ENCODE measurements at regions not wholly inside any gene's neighbourhood (a gene's known extent, or its start where the extent isn't known, plus 50 kb on each side); places are given as distances from the start of the nearest gene placed in this dataset.

GRCh38 chr13:100962585-100962984, 288.0 kb upstream of the TMTC4 start:
- no peak overlapping the region for H2BK12ac ChIP-seq (ENCODE audit: low read depth, low read length)
- no peaks in the 10 kb centered on the region for H3K23me2 ChIP-seq (ENCODE audit: low read depth, low read length)
- FAIRE-seq (no peak), DNase-seq (ENCODE audit: low read depth in 1 of 2, low spot score in 2 of 2) (no peak)
- H3K18ac ChIP-seq (ENCODE audit: extremely low read depth, low read length): no peak overlapping the region
- no peak overlapping the region for H2BK15ac ChIP-seq (ENCODE audit: low read length)
- no peak overlapping the region for H4K5ac ChIP-seq (ENCODE audit: insufficient read length, low read depth, low read length)
- no peaks in the 10 kb centered on the region for H3K4me1 ChIP-seq (replicated peaks in 1 of 4; ENCODE audit: control insufficient read depth in 3 of 4, insufficient read depth in 4 of 4, low read length in 3 of 4)
- no peak overlapping the region for H2BK5ac ChIP-seq (ENCODE audit: low read depth, low read length)
- no peaks in the 10 kb centered on the region for H3K36me3 ChIP-seq (ENCODE audit: control insufficient read depth in 2 of 4, insufficient read depth in 4 of 4, low read length in 3 of 4)
- no peak overlapping the region for H3K9ac ChIP-seq (replicated peaks in 1 of 4; ENCODE audit: extremely low read depth in 1 of 4, low read depth in 3 of 4, low read length in 3 of 4)
- H3K23ac ChIP-seq (ENCODE audit: insufficient read length): no peak overlapping the region
- H3K4me3 ChIP-seq (ENCODE audit: extremely low read depth in 1 of 4, insufficient read depth in 2 of 4, low read depth in 3 of 4, low read length in 4 of 4): no peak overlapping the region
- H3K14ac ChIP-seq (ENCODE audit: insufficient read length): no peak overlapping the region
- no peak overlapping the region for H3K27ac ChIP-seq (ENCODE audit: low read depth, low read length)
- no peak overlapping the region for H4K8ac ChIP-seq (ENCODE audit: extremely low read depth, insufficient read depth, low read length)
- H2BK120ac ChIP-seq (replicated peaks; ENCODE audit: low read depth, low read length): no peak overlapping the region
- WGBS, 2 experiments (ENCODE audit: extremely low coverage in 1 of 2, insufficient coverage in 1 of 2, insufficient read length in 1 of 2, insufficient replicate concordance in 2 of 2, low coverage in 1 of 2, low lambda C conversion rate in 2 of 2, missing lambda C conversion rate in 1 of 2): 89% methylated on average over 2 of the region's 2 CpGs; no CpG with 5 or more reads in 1 of the 2 experiments
- no peaks in the 10 kb centered on the region for H4K20me1 ChIP-seq (replicated peaks in 1 of 2; ENCODE audit: control insufficient read depth in 1 of 2, insufficient read depth in 2 of 2, low read length in 2 of 2)
- no peak overlapping the region for H4K91ac ChIP-seq (replicated peaks; ENCODE audit: insufficient read length, low read length)
- no peak overlapping the region for H3K4ac ChIP-seq (replicated peaks; ENCODE audit: insufficient read length, low read depth, low read length)
- H2BK20ac ChIP-seq (ENCODE audit: low read length): no peak overlapping the region
- no peaks in the 10 kb centered on the region for H3K9me3 ChIP-seq (ENCODE audit: insufficient read depth in 2 of 2, low read depth in 1 of 2, low read length in 1 of 2)
- H3K4me2 ChIP-seq (ENCODE audit: insufficient read depth in 1 of 2, low read depth in 2 of 2, low read length in 2 of 2): no peak overlapping the region
- H3K27me3 ChIP-seq (replicated peaks in 1 of 4; ENCODE audit: control insufficient read depth in 3 of 4, extremely low read depth in 1 of 4, insufficient read depth in 3 of 4, low read length in 3 of 4): no peaks in the 10 kb centered on the region
- no peaks in the 10 kb centered on the region for H3K79me1 ChIP-seq (ENCODE audit: low read depth, low read length)
- H3K79me2 ChIP-seq (ENCODE audit: control insufficient read depth in 1 of 2, insufficient read depth in 2 of 2, low read length in 2 of 2): no peaks in the 10 kb centered on the region
- ChIA-PET POLR2A (ENCODE audit: partially characterized antibody) (no interaction called here), CTCF (ENCODE audit: partially characterized antibody) (interaction anchor here (1.5 kb wide), 1 partner anchor 12 kb away, joined by 4 read pairs; no protein-coding TSS in a partner anchor)
- H2AK5ac ChIP-seq (ENCODE audit: low read depth, low read length): no peak overlapping the region
- H2AFZ ChIP-seq (ENCODE audit: low read length): no peak overlapping the region; the same call in 1 of the 2 replicates
- TF ChIP-seq KDM5A (IDR thresholded peaks at IDR 0.05; ENCODE audit: low read length) (no peak), CREB1 (IDR thresholded peaks at IDR 0.05) (no peak), BACH1 (IDR thresholded peaks at IDR 0.05; ENCODE audit: low read length) (no peak), ZNF274 (IDR thresholded peaks at IDR 0.05; ENCODE audit: borderline replicate concordance, extremely low read depth, low read length) (no peak), FOSL1 (IDR thresholded peaks at IDR 0.05; ENCODE audit: insufficient read depth, low read depth, low read length) (no peak), PHF8 (conservative IDR thresholded peaks at IDR 0.05; ENCODE audit: low read depth, low read length) (no peak), CBX8 (IDR thresholded peaks at IDR 0.05; ENCODE audit: borderline replicate concordance, low read depth, low read length) (no peak), USF2 (IDR thresholded peaks at IDR 0.05; ENCODE audit: low read length) (no peak)
- H3K56ac ChIP-seq (replicated peaks; ENCODE audit: insufficient read length, low read depth, low read length): no peak overlapping the region
